Neural cell (in vitro differentiated cells): ENCODE measurements at regions not wholly inside any gene's neighbourhood (a gene's known extent, or its start where the extent isn't known, plus 50 kb on each side); places are given as distances from the start of the nearest gene placed in this dataset.

ENCODE experiments used
- H2AFZ ChIP-seq: fragments of 200-600, 300-800 bp; sonication (generic), shearing (Covaris generic); 2 replicates; pipeline ENCODE4 v1.6.0; 2014; ENCODE audit warnings: low read depth, mild to moderate bottlenecking, antibody characterized with exemption, low read length, moderate library complexity
- H3F3A ChIP-seq: fragments of 200-600 bp; shearing (Covaris generic); 2 replicates; pipeline ENCODE4 v1.6.1; 2016; ENCODE audit warnings: mild to moderate bottlenecking, moderate library complexity, mixed read lengths, antibody characterized with exemption, low read length; ENCODE audit not compliant: insufficient read depth, poor library complexity, severe bottlenecking
- H3K27ac ChIP-seq: fragments of 200-600, 300-800 bp; sonication (generic), shearing (Covaris generic); 2 replicates; pipeline ENCODE4 v1.5.1; 2014; ENCODE audit warnings: mild to moderate bottlenecking, low read length, moderate library complexity
- H3K27me3 ChIP-seq: fragments of 300-800, 200-600 bp; sonication (generic), shearing (Covaris generic); 2 replicates; pipeline ENCODE4 v1.6.0; 2014; ENCODE audit warnings: mild to moderate bottlenecking, low read depth, low read length, moderate library complexity; ENCODE audit not compliant: insufficient read depth
- H3K36me3 ChIP-seq: fragments of 300-800, 200-600 bp; sonication (generic), shearing (Covaris generic); 2 replicates; pipeline ENCODE4 v1.5.1; 2014; ENCODE audit warnings: mild to moderate bottlenecking, antibody characterized with exemption, low read length, moderate library complexity; ENCODE audit not compliant: insufficient read depth
- H3K4me2 ChIP-seq: fragments of 300-800, 200-600 bp; sonication (generic), shearing (Covaris generic); 2 replicates; pipeline ENCODE4 v1.6.0; 2014; ENCODE audit warnings: mild to moderate bottlenecking, low read length
- H3K4me3 ChIP-seq: fragments of 300-800, 200-600 bp; sonication (generic), shearing (Covaris generic); 2 replicates; pipeline ENCODE4 v1.5.1; 2014; ENCODE audit warnings: mild to moderate bottlenecking, low read length, moderate library complexity
- H3K79me2 ChIP-seq: fragments of 200-600 bp; shearing (Covaris generic); replicated peaks from 2 replicates; pipeline ENCODE4 v1.6.0; 2014; ENCODE audit warnings: mild to moderate bottlenecking, low read length, moderate library complexity; ENCODE audit not compliant: insufficient read depth
- H3K9ac ChIP-seq: fragments of 300-800, 200-600 bp; sonication (generic), shearing (Covaris generic); 2 replicates; pipeline ENCODE4 v1.6.1; 2016; ENCODE audit warnings: mild to moderate bottlenecking, low read length, mixed read lengths
- H3K9me2 ChIP-seq: fragments of 200-600 bp; shearing (Covaris generic); 2 replicates; pipeline ENCODE4 v1.6.1; 2016; ENCODE audit warnings: mild to moderate bottlenecking, low read length, mixed read lengths; ENCODE audit not compliant: insufficient read depth
- H3K9me3 ChIP-seq: fragments of 200-600, 300-800 bp; sonication (generic), shearing (Covaris generic); 2 replicates; pipeline ENCODE4 v1.6.1; 2016; ENCODE audit warnings: mild to moderate bottlenecking, mixed run types, low read length, moderate library complexity, mixed read lengths
- H4K20me1 ChIP-seq: fragments of 200-600 bp; shearing (Covaris generic); 2 replicates; pipeline ENCODE4 v1.6.1; 2016; ENCODE audit warnings: mild to moderate bottlenecking, mixed run types; ENCODE audit not compliant: insufficient read depth
- CTCF ChIP-seq: fragments of 450-650 bp; IDR thresholded peaks from 2 replicates; pipeline ENCODE4 v1.5.1; 2014; ENCODE audit warnings: antibody characterized with exemption, mild to moderate bottlenecking, moderate library complexity; ENCODE audit not compliant: poor library complexity, severe bottlenecking
- EP300 ChIP-seq: fragments of 450-650 bp; conservative IDR thresholded peaks from 2 replicates; pipeline ENCODE4 v1.6.1; 2014; ENCODE audit warnings: antibody characterized with exemption, mild to moderate bottlenecking, moderate library complexity; ENCODE audit not compliant: poor library complexity, severe bottlenecking
- EZH2 ChIP-seq: fragments of 200-600, 300-800 bp; shearing (Covaris generic), sonication (generic); IDR thresholded peaks from 2 replicates; pipeline ENCODE4 v1.6.1; 2014; ENCODE audit warnings: antibody characterized with exemption, low read length, borderline replicate concordance, mild to moderate bottlenecking; ENCODE audit not compliant: insufficient read depth, poor library complexity, severe bottlenecking
- MXI1 ChIP-seq: fragments of 450-650 bp; conservative IDR thresholded peaks from 2 replicates; pipeline ENCODE4 v1.6.1; 2014; ENCODE audit warnings: antibody characterized with exemption, mild to moderate bottlenecking; ENCODE audit not compliant: poor library complexity, severe bottlenecking
- POLR2AphosphoS5 ChIP-seq: IDR thresholded peaks from 2 replicates; pipeline ENCODE4 v1.6.1; 2012
- RAD21 ChIP-seq: fragments of 450-650 bp; conservative IDR thresholded peaks from 2 replicates; pipeline ENCODE4 v1.6.1; 2014; ENCODE audit warnings: antibody characterized with exemption, mild to moderate bottlenecking, moderate library complexity
- SMC3 ChIP-seq: fragments of 450-650 bp; conservative IDR thresholded peaks from 2 replicates; pipeline ENCODE4 v1.6.1; 2014; ENCODE audit warnings: antibody characterized with exemption, mild to moderate bottlenecking, moderate library complexity; ENCODE audit not compliant: poor library complexity
- TAF1 ChIP-seq: IDR thresholded peaks from 2 replicates; pipeline ENCODE4 v1.6.1; 2012; ENCODE audit warnings: low read depth
- TF ChIP-seq, protein P1 (sequence below): IDR thresholded peaks from 2 replicates; pipeline ENCODE4 v1.6.1; 2012; ENCODE audit warnings: borderline replicate concordance

- Histone ChIP-seq H3K9ac (no peak overlapping the region), H3K27me3 (no peaks in the 10 kb centered on the region), H3K4me2 (no peak overlapping the region), H4K20me1 (no peaks in the 10 kb centered on the region), H3F3A (no peaks in the 10 kb centered on the region), H2AFZ (no peak overlapping the region), H3K9me3 (no peaks in the 10 kb centered on the region), H3K27ac (no peak overlapping the region), H3K4me3 (no peak overlapping the region), H3K79me2 (no peaks in the 10 kb centered on the region), H3K9me2 (no peaks in the 10 kb centered on the region), H3K36me3 (no peaks in the 10 kb centered on the region)
- TF ChIP-seq POLR2AphosphoS5 (no peak), EP300 (no peak), EZH2 (no peak), TAF1 (no peak), RAD21 (no peak), SMC3 (no peak), MXI1 (no peak), CTCF (no peak)
- TF ChIP-seq, protein P1, sequence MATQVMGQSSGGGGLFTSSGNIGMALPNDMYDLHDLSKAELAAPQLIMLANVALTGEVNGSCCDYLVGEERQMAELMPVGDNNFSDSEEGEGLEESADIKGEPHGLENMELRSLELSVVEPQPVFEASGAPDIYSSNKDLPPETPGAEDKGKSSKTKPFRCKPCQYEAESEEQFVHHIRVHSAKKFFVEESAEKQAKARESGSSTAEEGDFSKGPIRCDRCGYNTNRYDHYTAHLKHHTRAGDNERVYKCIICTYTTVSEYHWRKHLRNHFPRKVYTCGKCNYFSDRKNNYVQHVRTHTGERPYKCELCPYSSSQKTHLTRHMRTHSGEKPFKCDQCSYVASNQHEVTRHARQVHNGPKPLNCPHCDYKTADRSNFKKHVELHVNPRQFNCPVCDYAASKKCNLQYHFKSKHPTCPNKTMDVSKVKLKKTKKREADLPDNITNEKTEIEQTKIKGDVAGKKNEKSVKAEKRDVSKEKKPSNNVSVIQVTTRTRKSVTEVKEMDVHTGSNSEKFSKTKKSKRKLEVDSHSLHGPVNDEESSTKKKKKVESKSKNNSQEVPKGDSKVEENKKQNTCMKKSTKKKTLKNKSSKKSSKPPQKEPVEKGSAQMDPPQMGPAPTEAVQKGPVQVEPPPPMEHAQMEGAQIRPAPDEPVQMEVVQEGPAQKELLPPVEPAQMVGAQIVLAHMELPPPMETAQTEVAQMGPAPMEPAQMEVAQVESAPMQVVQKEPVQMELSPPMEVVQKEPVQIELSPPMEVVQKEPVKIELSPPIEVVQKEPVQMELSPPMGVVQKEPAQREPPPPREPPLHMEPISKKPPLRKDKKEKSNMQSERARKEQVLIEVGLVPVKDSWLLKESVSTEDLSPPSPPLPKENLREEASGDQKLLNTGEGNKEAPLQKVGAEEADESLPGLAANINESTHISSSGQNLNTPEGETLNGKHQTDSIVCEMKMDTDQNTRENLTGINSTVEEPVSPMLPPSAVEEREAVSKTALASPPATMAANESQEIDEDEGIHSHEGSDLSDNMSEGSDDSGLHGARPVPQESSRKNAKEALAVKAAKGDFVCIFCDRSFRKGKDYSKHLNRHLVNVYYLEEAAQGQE = no peak
Observed at GRCh38 chr17:6361733-6362132, 73.2 kb downstream of the AIPL1 start.

DNA sequence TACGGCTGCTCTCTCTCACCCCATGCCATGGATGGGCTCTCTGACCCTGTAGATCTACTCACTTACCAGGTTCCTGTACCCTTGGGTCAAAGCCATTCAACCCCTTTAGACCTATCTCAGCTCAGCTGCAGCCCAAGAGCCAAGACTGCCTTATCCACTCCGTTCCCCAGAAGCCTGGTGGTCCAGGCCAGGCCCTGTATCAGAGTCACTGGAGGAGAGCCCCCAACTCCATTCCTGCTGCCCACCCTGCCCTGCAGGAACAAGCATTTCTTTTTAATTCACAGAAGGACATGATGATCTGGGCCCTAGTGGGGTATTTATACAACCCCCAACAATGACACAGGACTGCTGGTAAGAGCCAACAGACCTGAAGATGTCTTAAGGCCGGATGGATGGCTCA lies 76.8 kb downstream of the AIPL1 start:
- TF ChIP-seq EZH2 (no peak), SMC3 (no peak), MXI1 (no peak)
- TF ChIP-seq, protein P1 = no peak
- Histone ChIP-seq H4K20me1 (no peaks in the 10 kb centered on the region), H3K9me3 (no peaks in the 10 kb centered on the region), H3K9me2 (no peaks in the 10 kb centered on the region), H3K36me3 (no peaks in the 10 kb centered on the region), H3K9ac (no peak overlapping the region), H3K27me3 (no peaks in the 10 kb centered on the region), H3K27ac (no peak overlapping the region), H3F3A (no peaks in the 10 kb centered on the region), H2AFZ (no peak overlapping the region), H3K4me2 (no peak overlapping the region), H3K79me2 (no peaks in the 10 kb centered on the region), H3K4me3 (no peak overlapping the region)
